ENCODE measurements at regions not wholly inside any gene's neighbourhood (a gene's known extent, or its start where the extent isn't known, plus 50 kb on each side); places are given as distances from the start of the nearest gene placed in this dataset.

DNA sequence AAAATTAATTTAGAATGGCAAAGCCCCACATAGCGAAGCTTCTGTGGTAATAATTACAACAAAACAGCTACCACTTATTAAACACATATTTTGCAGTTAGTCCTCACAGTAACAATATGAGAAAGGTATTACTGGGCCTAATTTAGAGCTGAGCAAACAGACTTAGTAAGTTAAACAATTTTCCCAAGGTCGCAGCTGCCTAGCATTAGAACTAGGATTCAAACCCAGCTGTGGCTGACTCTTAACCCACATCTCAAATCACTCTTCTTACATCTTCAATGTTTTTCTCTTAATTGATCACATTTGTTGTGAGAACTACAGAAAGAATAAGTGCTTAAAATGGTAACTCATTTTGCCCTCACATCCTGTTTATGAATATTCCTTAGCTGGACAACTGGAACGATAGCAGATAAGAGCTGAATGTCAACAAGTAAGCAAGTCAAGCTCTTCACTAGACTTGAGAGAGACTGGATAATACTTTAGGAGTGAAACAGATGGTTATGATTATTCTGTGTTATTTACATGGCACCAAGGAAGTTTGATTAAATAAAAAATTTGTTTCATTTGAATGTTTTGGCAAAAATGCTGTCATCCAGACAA lies 59.4 kb upstream of the TMEM17 start:
- H3K4me1 ChIP-seq (ENCODE audit: control insufficient read depth, insufficient read depth, low read length), result peaks cover 12% of the 10 kb centered on the region
- H3K9me3 ChIP-seq (ENCODE audit: control insufficient read depth, low read depth, low read length), result no peaks in the 10 kb centered on the region
- H3K36me3 ChIP-seq (ENCODE audit: control insufficient read depth, insufficient read depth, low read length), result no peaks in the 10 kb centered on the region
- no peak overlapping the region for H3K4me3 ChIP-seq (ENCODE audit: low read length)
- H3K27me3 ChIP-seq (ENCODE audit: control insufficient read depth, insufficient read depth, low read length), result no peaks in the 10 kb centered on the region
- DNase-seq, result no peak
- H3K27ac ChIP-seq (ENCODE audit: low read length), result no peak overlapping the region
- WGBS (ENCODE audit: insufficient coverage, low lambda C conversion rate), result 68% methylated on average over 3 of the region's 3 CpGs

DNA sequence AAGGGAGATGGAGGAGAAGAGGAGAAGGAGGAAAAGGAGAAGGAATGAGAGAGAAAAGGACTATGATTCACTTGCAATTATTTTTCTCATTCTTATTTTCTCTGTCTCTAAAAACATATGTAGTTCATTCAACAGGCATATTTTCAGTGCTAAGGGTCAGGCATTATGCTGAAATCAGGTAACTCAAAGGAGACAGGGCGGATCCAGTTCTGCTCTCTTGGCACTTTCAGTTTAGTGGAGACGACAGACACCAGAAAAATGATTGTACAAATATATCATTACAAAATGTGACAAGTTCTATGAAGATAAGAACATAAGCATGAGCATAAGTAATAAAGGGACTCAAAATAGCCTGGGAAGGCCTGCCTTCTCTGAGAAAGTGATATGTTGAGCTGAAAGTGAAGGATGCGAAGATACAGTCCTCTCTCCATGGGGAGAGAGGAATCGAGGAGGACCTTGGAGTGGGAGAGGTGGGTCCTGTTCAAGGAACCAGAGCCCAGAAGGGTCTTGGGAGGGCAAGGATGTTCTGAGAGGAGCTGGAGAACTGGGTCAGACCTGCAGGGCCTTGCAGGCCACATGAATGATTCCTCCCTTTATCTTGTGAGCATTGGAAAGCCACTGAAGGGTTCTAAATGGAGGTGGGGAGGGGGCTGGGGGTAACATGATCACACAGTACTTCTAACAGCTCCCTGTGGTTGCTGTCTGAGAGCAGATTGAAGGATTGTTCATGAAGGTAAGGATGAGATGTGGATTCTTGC lies 58.6 kb upstream of the TMEM17 start:
- peaks cover 11% of the 10 kb centered on the region for H3K4me1 ChIP-seq (ENCODE audit: control insufficient read depth, insufficient read depth, low read length)
- WGBS (ENCODE audit: insufficient coverage, low lambda C conversion rate), result 80% methylated on average over 1 of the region's 4 CpGs
- peak; percentile 33 to 73 for DNase-seq
- H3K4me3 ChIP-seq (ENCODE audit: low read length), result no peak overlapping the region
- no peaks in the 10 kb centered on the region for H3K36me3 ChIP-seq (ENCODE audit: control insufficient read depth, insufficient read depth, low read length)
- peak overlapping the region; percentile 43 for H3K27ac ChIP-seq (ENCODE audit: low read length)
- H3K27me3 ChIP-seq (ENCODE audit: control insufficient read depth, insufficient read depth, low read length), result no peaks in the 10 kb centered on the region
- H3K9me3 ChIP-seq (ENCODE audit: control insufficient read depth, low read depth, low read length), result no peaks in the 10 kb centered on the region

DNA sequence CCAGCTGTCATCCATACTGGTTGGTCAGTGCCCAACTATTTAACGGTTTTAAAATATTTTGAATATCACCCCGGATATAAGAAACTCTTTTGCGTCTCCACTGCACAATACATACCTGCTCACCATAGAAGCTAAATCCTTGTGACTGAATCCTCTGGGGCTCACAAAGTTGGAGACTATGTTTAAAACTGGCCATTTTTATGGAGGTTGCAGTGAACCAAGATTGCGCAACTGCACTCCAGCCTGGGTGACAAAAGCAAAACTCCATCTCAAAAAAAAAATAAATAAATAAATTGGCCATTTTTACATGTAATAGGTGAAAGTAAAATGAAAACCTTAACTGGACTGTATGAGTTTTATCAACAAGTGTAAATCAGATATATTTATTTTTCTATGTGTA lies 55.6 kb upstream of the TMEM17 start:
- no CpG with 5 or more reads among the region's 4 CpGs for WGBS (ENCODE audit: insufficient coverage, low lambda C conversion rate)
- no peak overlapping the region for H3K27ac ChIP-seq (ENCODE audit: low read length)
- no peaks in the 10 kb centered on the region for H3K27me3 ChIP-seq (ENCODE audit: control insufficient read depth, insufficient read depth, low read length)
- H3K4me1 ChIP-seq (ENCODE audit: control insufficient read depth, insufficient read depth, low read length), result peaks cover 4% of the 10 kb centered on the region
- H3K4me3 ChIP-seq (ENCODE audit: low read length), result no peak overlapping the region
- DNase-seq, result no peak
- H3K36me3 ChIP-seq (ENCODE audit: control insufficient read depth, insufficient read depth, low read length), result no peaks in the 10 kb centered on the region
- no peaks in the 10 kb centered on the region for H3K9me3 ChIP-seq (ENCODE audit: control insufficient read depth, low read depth, low read length)

DNA sequence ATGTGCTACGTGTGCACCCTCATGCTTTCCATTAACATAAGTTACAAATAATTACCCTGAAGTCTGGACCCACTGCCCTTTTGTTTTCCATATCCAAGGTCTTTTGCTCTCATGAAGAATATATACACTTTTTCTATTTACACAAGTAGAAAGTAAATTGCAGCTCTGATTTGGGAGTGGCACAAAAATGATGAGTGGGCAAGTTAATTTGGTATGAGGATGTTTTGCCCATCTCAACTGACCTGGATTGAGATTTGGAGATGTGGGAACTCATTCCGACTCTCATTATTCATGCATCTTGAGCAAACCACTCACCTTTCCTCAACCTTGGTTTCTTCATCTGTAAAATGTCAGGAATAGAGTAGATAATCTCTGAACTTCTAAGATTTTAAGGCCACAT lies 53.6 kb upstream of the TMEM17 start:
- 67% methylated on average over 1 of the region's 2 CpGs for WGBS (ENCODE audit: insufficient coverage, low lambda C conversion rate)
- H3K27me3 ChIP-seq (ENCODE audit: control insufficient read depth, insufficient read depth, low read length), result no peaks in the 10 kb centered on the region
- no peak overlapping the region for H3K4me3 ChIP-seq (ENCODE audit: low read length)
- no peak overlapping the region for H3K27ac ChIP-seq (ENCODE audit: low read length)
- H3K36me3 ChIP-seq (ENCODE audit: control insufficient read depth, insufficient read depth, low read length), result no peaks in the 10 kb centered on the region
- H3K4me1 ChIP-seq (ENCODE audit: control insufficient read depth, insufficient read depth, low read length), result peaks cover under 1% of the 10 kb centered on the region
- H3K9me3 ChIP-seq (ENCODE audit: control insufficient read depth, low read depth, low read length), result no peaks in the 10 kb centered on the region
- no peak for DNase-seq

DNA sequence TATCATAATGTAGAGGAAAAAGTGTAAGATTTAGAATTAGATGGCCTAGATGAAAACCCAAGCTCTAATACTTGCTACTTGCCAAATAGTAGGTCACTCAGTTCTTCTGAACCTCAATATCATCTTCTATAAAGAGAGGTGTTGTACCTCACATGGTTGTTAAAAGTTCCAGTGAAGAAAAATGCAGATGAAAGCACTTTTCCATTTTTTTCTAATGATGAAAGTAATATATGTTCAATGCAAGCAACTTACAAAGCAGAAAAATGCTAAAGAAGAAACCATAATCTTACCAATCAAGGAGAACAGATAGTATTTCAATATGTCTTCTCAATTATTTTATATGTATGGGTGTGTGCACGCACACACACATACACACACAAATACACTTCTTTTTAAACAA lies 52.7 kb upstream of the TMEM17 start:
- Histone ChIP-seq H3K9me3 (ENCODE audit: control insufficient read depth, low read depth, low read length) (no peaks in the 10 kb centered on the region), H3K4me1 (ENCODE audit: control insufficient read depth, insufficient read depth, low read length) (no peaks in the 10 kb centered on the region), H3K36me3 (ENCODE audit: control insufficient read depth, insufficient read depth, low read length) (no peaks in the 10 kb centered on the region), H3K27me3 (ENCODE audit: control insufficient read depth, insufficient read depth, low read length) (no peaks in the 10 kb centered on the region), H3K4me3 (ENCODE audit: low read length) (no peak overlapping the region), H3K27ac (ENCODE audit: low read length) (no peak overlapping the region)
- DNase-seq, result no peak
- WGBS (ENCODE audit: insufficient coverage, low lambda C conversion rate), result no CpG with 5 or more reads among the region's 1 CpG

DNA sequence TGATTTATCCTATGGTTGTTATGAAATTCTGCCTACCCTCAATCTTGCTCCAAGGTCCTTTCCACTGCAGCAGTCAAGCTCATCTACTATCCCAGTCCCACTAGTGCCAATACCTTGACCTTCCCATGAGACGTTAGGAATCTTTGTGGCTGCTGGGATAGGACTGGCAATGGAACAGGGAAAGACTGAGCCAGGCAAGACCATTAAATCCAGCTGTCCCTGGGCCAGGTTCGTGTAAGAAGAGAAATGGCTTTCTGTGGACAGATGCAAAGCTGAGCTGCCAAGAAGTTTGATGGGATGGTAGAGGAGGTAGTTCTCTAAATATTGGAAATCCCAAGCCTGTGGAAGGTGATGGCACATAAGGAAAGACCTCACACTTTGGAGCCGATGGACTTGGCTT lies 50.1 kb upstream of the TMEM17 start:
- DNase-seq, result no peak
- Histone ChIP-seq H3K9me3 (ENCODE audit: control insufficient read depth, low read depth, low read length) (no peaks in the 10 kb centered on the region), H3K27me3 (ENCODE audit: control insufficient read depth, insufficient read depth, low read length) (no peaks in the 10 kb centered on the region), H3K4me1 (ENCODE audit: control insufficient read depth, insufficient read depth, low read length) (no peaks in the 10 kb centered on the region), H3K27ac (ENCODE audit: low read length) (no peak overlapping the region), H3K36me3 (ENCODE audit: control insufficient read depth, insufficient read depth, low read length) (no peaks in the 10 kb centered on the region), H3K4me3 (ENCODE audit: low read length) (no peak overlapping the region)
- WGBS (ENCODE audit: insufficient coverage, low lambda C conversion rate), result no CpG with 5 or more reads among the region's 3 CpGs

Data from large intestine (tissue), 3 donors.